RWPE2 (cell line): ENCODE measurements at regions not wholly inside any gene's neighbourhood (a gene's known extent, or its start where the extent isn't known, plus 50 kb on each side); places are given as distances from the start of the nearest gene placed in this dataset.
"Not testable (repeated sequence)": the region's sequence is repeated elsewhere in the genome, so short reads cannot be mapped to it uniquely, and the experiment has no call there.

Experiments used
- ATAC-seq: fragments of 200-7000 bp; cut with Tn5 transposase; 3 replicates; pipeline ENCODE4 v1.9.1; 2021; ENCODE audit warnings: low read depth
- DNase-seq: peaks from one replicate; pipeline ENCODE4 v3.0.0-alpha.2; 2020; ENCODE audit warnings: low spot score
- H3K27ac ChIP-seq: fragments of 450-650 bp; 2 replicates; pipeline ENCODE4 v1.5.1; 2017; ENCODE audit warnings: mild to moderate bottlenecking; ENCODE audit not compliant: poor library complexity, severe bottlenecking
- H3K27me3 ChIP-seq: fragments of 250-450 bp; sonication (Bioruptor Pico); 2 replicates; pipeline ENCODE4 v1.5.1; 2021; ENCODE audit warnings: mild to moderate bottlenecking, moderate library complexity; ENCODE audit not compliant: insufficient read depth, poor library complexity, severe bottlenecking
- H3K36me3 ChIP-seq: fragments of 250-450 bp; sonication (Bioruptor Pico); 2 replicates; pipeline ENCODE4 v1.5.1; 2020; ENCODE audit warnings: low read depth, mild to moderate bottlenecking, moderate library complexity
- H3K4me1 ChIP-seq: fragments of 250-450 bp; sonication (Bioruptor Pico); 2 replicates; pipeline ENCODE4 v1.5.1; 2021; ENCODE audit warnings: mild to moderate bottlenecking, moderate library complexity; ENCODE audit not compliant: insufficient read depth, poor library complexity, severe bottlenecking
- H3K4me3 ChIP-seq: fragments of 250-450 bp; sonication (Bioruptor Pico); 2 replicates; pipeline ENCODE4 v1.5.1; 2021; ENCODE audit warnings: mild to moderate bottlenecking, moderate library complexity; ENCODE audit not compliant: severe bottlenecking
- H3K9me3 ChIP-seq: fragments of 250-450 bp; sonication (Bioruptor Pico); 2 replicates; pipeline ENCODE4 v1.5.1; 2021; ENCODE audit warnings: mild to moderate bottlenecking, moderate library complexity; ENCODE audit not compliant: severe bottlenecking
- CTCF ChIP-seq: fragments of 450-650 bp; IDR thresholded peaks from one replicate; pipeline ENCODE4 v1.5.1; 2017; ENCODE audit warnings: mild to moderate bottlenecking, moderate library complexity; ENCODE audit not compliant: poor library complexity, severe bottlenecking

- DNase-seq, result no peak
- H3K27me3 ChIP-seq, result no peaks in the 10 kb centered on the region
- H3K9me3 ChIP-seq, result no peaks in the 10 kb centered on the region
- H3K4me1 ChIP-seq, result peaks cover 12% of the 10 kb centered on the region
- H3K36me3 ChIP-seq, result no peaks in the 10 kb centered on the region
- TF ChIP-seq CTCF, result no peak
- no peak overlapping the region for H3K27ac ChIP-seq
- H3K4me3 ChIP-seq, result no peak overlapping the region
- no peak for ATAC-seq
Observed at GRCh38 chrX:118228456-118228855, 111.8 kb upstream of the KLHL13 start.

- DNase-seq (no peak), ATAC-seq (no peak)
- no peak overlapping the region for H3K27ac ChIP-seq
- H3K27me3 ChIP-seq, result no peaks in the 10 kb centered on the region
- no peaks in the 10 kb centered on the region for H3K36me3 ChIP-seq
- H3K4me1 ChIP-seq, result no peaks in the 10 kb centered on the region
- H3K9me3 ChIP-seq, result no peaks in the 10 kb centered on the region
- no peak overlapping the region for H3K4me3 ChIP-seq
- TF ChIP-seq CTCF, result no peak
Observed at GRCh38 chrX:118231464-118231863, 114.4 kb upstream of the WDR44 start.

GRCh38 chrX:118239178-118239870, 106.6 kb upstream of the WDR44 start:
- H3K36me3 ChIP-seq, result no peaks in the 10 kb centered on the region
- no peaks in the 10 kb centered on the region for H3K9me3 ChIP-seq
- no peaks in the 10 kb centered on the region for H3K27me3 ChIP-seq
- no peaks in the 10 kb centered on the region for H3K4me1 ChIP-seq
- H3K27ac ChIP-seq, result no peak overlapping the region
- no peak overlapping the region for H3K4me3 ChIP-seq
- TF ChIP-seq CTCF, result no peak
- DNase-seq (no peak), ATAC-seq (no peak)

- no peak for ATAC-seq
- TF ChIP-seq CTCF, result no peak
- no peak overlapping the region for H3K27ac ChIP-seq
- no peak overlapping the region for H3K4me3 ChIP-seq
- no peaks in the 10 kb centered on the region for H3K36me3 ChIP-seq
- H3K27me3 ChIP-seq, result no peaks in the 10 kb centered on the region
- no peaks in the 10 kb centered on the region for H3K9me3 ChIP-seq
- no peak for DNase-seq
- no peaks in the 10 kb centered on the region for H3K4me1 ChIP-seq
Observed at GRCh38 chrX:118239913-118240698, 105.8 kb upstream of the WDR44 start.

GRCh38 chrX:118246961-118247360, 98.9 kb upstream of the WDR44 start:
- H3K9me3 ChIP-seq, DNase-seq, H3K27me3 ChIP-seq, H3K4me3 ChIP-seq, H3K27ac ChIP-seq, ATAC-seq, H3K36me3 ChIP-seq, H3K4me1 ChIP-seq: not testable (repeated sequence)
